ENCODE measurements at regions not wholly inside any gene's neighbourhood (a gene's known extent, or its start where the extent isn't known, plus 50 kb on each side); places are given as distances from the start of the nearest gene placed in this dataset.

DNA sequence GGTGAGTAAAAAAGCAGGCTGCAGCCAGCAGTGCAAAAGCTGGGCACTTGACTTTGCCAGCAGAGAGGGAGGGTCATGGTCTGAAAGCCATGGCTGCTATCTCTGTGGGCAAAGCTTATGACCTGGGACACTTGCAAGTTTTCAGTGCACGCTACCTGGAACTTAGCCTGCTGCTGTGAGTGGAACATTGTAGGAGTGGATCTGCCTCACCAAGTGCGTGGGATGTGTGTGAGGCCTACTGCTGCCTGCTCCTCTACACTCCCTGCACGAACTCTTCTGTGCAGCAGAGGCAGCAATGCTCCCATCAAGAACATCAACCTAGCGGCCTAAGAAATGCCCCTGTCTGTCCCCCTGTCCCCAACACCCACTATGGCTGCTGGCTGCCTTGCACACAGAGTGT, 344.1 kb upstream of the REG3G start:
- H3K9me3 ChIP-seq: no peaks in the 10 kb centered on the region
- H3K36me3 ChIP-seq: no peaks in the 10 kb centered on the region
- H3K4me1 ChIP-seq: no peaks in the 10 kb centered on the region
- H3K27me3 ChIP-seq: no peaks in the 10 kb centered on the region
- no peak overlapping the region for H3K4me3 ChIP-seq
- no peak for DNase-seq (ENCODE audit: low spot score)
- TF ChIP-seq, protein P1, sequence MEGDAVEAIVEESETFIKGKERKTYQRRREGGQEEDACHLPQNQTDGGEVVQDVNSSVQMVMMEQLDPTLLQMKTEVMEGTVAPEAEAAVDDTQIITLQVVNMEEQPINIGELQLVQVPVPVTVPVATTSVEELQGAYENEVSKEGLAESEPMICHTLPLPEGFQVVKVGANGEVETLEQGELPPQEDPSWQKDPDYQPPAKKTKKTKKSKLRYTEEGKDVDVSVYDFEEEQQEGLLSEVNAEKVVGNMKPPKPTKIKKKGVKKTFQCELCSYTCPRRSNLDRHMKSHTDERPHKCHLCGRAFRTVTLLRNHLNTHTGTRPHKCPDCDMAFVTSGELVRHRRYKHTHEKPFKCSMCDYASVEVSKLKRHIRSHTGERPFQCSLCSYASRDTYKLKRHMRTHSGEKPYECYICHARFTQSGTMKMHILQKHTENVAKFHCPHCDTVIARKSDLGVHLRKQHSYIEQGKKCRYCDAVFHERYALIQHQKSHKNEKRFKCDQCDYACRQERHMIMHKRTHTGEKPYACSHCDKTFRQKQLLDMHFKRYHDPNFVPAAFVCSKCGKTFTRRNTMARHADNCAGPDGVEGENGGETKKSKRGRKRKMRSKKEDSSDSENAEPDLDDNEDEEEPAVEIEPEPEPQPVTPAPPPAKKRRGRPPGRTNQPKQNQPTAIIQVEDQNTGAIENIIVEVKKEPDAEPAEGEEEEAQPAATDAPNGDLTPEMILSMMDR (IDR thresholded peaks at IDR 0.05): no peak
- no peak overlapping the region for H3K27ac ChIP-seq

DNA sequence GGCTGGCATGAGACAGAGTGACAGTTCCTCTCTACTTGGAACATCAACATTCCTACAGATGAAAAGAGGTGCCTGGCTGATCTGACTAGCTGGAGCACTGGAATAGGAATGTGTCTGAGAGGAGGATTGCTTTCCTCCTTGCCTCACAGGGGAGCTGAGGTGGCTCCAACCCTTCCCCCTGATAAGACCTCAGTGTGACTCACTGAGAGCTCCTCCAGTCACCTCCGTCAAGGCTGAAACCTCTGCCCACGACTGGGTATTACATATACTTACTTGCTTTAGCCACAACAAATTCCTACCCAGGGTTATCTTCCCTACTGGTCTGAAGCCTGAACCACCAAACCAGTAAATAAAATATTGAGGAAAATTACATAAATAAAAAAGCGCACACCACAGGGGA, 342.7 kb upstream of the REG3G start:
- no peaks in the 10 kb centered on the region for H3K4me1 ChIP-seq
- H3K27me3 ChIP-seq: no peaks in the 10 kb centered on the region
- TF ChIP-seq, protein P1 (IDR thresholded peaks at IDR 0.05): no peak
- no peaks in the 10 kb centered on the region for H3K9me3 ChIP-seq
- H3K36me3 ChIP-seq: no peaks in the 10 kb centered on the region
- no peak overlapping the region for H3K4me3 ChIP-seq
- H3K27ac ChIP-seq: no peak overlapping the region
- no peak for DNase-seq (ENCODE audit: low spot score)

DNA sequence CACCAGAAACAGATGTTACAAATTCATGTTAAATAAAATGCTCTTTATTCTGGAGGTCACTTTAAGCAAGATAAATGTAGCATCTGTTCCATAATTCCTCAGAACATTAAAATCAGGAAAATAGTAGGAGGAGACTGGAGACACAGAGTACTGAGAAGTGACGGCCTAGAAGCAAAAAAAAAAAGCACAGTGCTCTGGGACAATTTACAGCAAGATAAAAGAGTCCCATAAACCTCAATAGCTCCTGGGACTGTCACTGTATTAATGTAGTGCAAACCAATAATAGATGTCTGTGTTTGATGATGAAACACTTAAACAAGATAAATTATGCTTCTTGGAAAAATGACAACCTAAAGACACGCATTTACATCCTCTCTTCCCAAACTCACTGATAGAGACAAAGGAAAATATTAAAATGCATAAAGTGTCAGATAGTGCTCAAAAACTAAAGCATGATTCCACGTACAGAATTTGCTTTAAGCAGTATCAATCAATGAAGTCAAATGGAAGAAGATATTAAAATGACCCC, 338.8 kb upstream of the REG3G start:
- Histone ChIP-seq H3K27me3 (no peaks in the 10 kb centered on the region), H3K9me3 (no peaks in the 10 kb centered on the region), H3K27ac (no peak overlapping the region), H3K4me1 (no peaks in the 10 kb centered on the region), H3K36me3 (no peaks in the 10 kb centered on the region), H3K4me3 (no peak overlapping the region)
- DNase-seq (ENCODE audit: low spot score): no peak
- TF ChIP-seq, protein P1 (IDR thresholded peaks at IDR 0.05): no peak

DNA sequence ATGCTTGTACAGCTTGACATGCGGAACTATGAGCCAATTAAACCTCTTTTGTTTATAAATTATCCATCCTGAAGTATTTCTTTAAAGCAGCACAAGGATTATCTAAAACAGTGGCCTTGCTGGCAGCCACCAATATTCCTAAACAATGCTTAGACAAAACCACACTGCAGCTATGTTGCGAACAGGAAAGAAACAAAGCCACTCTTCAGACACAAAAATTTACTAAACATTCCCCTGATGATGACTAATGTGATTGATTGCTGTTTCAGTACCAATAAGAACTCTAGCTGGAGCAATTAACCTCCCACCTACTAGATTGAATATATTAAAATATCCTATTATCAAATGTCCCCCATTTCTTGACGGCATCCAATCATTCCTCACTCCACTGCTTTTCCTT, 325.8 kb upstream of the REG3G start:
- no peaks in the 10 kb centered on the region for H3K4me1 ChIP-seq
- no peak for DNase-seq (ENCODE audit: low spot score)
- no peaks in the 10 kb centered on the region for H3K9me3 ChIP-seq
- no peak overlapping the region for H3K27ac ChIP-seq
- no peaks in the 10 kb centered on the region for H3K27me3 ChIP-seq
- no peaks in the 10 kb centered on the region for H3K36me3 ChIP-seq
- H3K4me3 ChIP-seq: no peak overlapping the region
- TF ChIP-seq, protein P1 (IDR thresholded peaks at IDR 0.05): no peak

DNA sequence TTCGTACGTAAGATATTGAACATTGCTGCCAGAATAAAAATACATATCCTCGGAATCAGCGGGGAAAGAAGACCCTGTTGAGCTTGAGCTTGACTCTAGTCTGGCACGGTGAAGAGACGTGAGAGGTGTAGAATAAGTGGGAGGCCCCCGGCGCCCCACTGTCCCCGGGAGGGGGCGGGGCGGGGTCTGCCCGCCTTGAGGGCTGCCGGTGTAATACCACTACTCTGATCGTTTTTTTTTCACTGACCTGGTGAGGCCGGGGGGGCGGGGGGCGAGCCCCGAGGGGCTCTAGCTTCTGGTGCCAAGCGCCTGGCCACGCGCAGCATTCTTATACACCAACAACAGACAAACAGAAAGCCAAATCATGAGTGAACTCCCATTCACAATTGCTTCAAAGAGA, 324.0 kb upstream of the REG3G start:
- Histone ChIP-seq H3K4me3 (no peak overlapping the region), H3K4me1 (no peaks in the 10 kb centered on the region), H3K27ac (no peak overlapping the region), H3K9me3 (no peaks in the 10 kb centered on the region), H3K36me3 (no peaks in the 10 kb centered on the region), H3K27me3 (no peaks in the 10 kb centered on the region)
- no peak for DNase-seq (ENCODE audit: low spot score)
- TF ChIP-seq, protein P1 (IDR thresholded peaks at IDR 0.05): no peak

DNA sequence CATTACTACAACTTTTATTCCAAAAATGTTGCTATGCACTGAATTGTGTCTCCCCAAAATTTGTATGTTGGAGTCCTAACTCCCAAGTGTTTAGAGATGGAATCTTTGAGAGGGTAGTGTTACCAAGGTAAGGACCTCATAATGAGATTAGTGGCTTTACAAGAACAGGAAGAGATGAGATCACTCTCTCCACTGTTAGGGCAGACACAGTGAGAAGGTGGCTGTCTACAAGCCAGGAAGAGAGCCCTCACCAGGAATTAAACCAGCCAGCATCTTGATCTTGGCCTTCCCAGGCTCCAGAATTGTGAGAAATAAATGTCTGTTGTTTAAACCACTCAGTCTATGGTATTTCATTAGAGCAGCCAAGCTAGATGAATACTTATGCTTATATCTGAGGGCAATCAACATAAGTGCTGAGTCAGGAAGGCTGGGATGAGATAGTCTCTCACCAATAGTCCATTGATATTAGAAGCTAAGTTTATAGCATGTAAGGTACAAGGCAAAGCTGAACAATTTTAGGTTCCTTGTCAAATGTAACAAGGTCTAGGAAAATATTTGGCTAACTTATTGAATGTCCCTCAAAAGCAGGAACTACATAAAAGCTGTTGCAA, 317.6 kb upstream of the REG3G start:
- Histone ChIP-seq H3K27ac (no peak overlapping the region), H3K9me3 (no peaks in the 10 kb centered on the region), H3K4me1 (no peaks in the 10 kb centered on the region), H3K27me3 (no peaks in the 10 kb centered on the region), H3K4me3 (no peak overlapping the region), H3K36me3 (no peaks in the 10 kb centered on the region)
- TF ChIP-seq, protein P1 (IDR thresholded peaks at IDR 0.05): no peak
- DNase-seq (ENCODE audit: low spot score): no peak

Measured in right atrium auricular region (tissue), 2 donors.